Activated CD4-positive, alpha-beta T cell treated with anti-CD3 and anti-CD28 coated beads for 24 hours (primary cell): ENCODE measurements at regions not wholly inside any gene's neighbourhood (a gene's known extent, or its start where the extent isn't known, plus 50 kb on each side); places are given as distances from the start of the nearest gene placed in this dataset.

Experiments
- DNase-seq, 2 donors: peaks; one replicate each; pipeline ENCODE4 v3.0.0-alpha.2; 2020; ENCODE audit warnings: low read depth in 2 of 2

DNA sequence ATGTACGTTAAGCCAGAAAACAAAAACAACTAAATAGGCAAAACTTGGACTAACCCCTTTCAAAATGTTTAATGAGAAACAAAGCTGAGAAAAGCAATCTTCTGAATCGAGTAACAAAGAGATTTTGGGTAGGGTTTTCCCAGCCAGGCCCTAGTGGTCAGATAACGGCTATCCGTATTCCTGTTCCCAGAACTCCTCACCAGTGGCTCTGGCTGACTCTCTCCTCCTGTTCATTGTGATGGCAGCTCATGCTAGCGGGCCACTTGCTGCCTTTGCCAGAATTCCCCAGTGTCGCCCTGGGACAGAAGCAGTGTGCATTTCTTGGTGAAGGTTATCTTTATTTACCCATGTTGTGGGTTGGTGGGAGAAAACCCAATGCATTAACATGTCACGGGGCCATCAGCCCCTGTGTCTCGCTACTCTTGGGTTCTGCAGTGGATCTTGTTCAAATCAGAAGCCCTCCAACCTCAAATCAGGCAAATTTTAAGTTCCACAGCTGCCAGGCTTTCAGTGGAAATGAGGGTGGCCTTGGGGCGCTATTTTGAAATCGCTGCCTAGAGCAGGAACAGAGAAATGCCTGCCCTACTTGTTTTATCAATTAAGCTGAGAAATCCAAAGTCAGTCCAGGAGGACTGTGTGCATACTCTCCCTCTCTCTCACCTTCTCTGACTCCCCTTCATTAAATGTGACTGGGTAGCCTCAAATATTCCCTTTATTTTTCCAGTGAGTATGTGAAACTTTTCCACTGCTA lies 164.5 kb upstream of the NPVF start:
- DNase-seq, result no peak

GRCh38 chr7:25395976-25396375 lies 167.7 kb upstream of the NPVF start:
- DNase-seq, result no peak

DNA sequence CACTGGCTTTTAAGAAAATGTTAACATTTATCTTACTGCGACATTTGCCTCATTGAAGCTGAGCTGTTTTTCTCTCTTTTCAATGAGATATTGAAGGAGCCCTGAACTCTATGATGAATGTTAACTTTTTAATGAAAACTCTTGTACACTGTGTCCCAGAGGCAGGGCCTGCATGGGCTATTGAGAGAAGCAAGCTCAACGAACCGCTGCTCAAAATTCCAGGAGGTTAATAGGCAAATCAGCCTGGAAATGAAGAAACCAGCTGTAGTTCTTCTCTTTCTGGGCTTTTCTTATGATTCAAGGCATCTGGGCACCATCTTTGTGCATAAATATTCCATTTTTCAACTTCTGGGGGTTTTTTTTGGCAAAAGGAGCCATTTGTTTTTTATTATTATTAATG lies 168.4 kb upstream of the NPVF start:
- DNase-seq, result no peak

DNA sequence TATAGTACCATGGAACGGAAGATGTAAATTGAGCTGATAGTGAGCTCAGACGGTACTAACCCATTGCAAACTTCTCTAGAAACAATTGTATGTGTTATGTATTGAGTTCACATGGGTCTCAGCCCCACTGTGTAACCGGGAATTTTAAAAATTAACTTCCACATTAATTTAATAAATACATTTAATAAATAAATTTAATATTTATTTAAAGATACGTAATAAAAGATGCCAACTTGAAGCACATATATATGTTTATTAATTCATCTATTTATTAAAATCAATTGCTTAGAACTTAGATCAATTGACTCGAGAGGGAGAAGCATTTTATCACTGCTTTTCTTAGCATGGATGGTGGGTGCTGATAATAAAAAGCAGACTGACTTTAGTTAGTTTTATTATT lies 170.1 kb upstream of the NPVF start:
- no peak for DNase-seq

DNA sequence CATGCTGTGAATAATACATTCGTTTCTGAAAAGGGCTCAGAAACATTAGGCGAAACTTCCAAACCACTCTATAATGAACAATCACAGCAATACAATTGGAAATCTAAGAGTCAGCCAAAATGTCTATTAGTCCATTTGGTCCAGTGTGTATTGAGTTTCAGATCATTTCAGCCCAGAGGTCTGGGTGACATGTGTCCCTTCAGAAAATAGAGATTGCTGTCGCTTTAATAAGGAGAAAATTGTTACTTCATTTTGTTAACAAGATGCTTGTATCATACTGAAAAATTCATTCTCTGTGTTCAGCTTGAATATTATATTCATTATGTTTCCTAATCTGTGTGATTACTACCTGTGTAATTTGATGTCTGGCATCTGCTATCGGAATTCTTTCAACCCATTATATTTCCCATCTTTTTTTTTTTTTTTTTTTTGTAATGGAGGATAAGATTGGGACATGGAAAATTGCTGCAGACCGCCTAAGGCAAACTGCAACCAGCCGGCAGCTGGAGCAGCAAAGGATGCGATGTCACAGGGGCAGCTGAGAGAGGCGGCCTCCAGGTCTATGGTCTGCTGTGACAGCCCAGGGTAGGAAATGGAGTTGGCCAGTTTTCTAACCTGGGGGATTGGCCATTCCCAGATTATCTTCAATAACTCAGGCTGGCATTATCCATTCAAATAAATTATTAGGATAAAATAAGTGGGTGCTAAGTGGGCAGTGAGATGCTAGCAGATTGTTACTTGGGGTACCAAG lies 170.9 kb upstream of the NPVF start:
- DNase-seq, result no peak

GRCh38 chr7:25402532-25402931 lies 174.2 kb upstream of the NPVF start:
- DNase-seq, result no peak

DNA sequence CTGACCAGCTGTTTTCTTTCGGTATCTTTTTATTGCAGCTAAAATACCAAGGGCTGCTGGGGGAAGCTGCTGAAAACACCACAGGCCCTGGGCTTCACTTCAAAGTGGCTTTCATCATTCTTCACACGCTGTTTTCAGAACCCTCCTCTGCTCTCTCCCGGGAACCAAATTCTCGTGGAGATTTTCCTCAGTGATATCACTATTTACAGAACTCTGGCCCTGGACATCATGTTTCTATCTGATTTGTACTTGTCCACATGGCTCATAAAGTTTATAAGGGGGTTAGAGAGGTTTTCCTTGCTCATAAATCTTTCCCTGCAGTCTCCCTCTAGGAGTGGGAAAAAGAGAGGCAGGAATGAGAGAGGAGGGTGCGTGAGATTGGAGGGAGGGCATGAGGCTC lies 177.4 kb upstream of the NPVF start:
- no peak for DNase-seq

GRCh38 chr7:25407053-25407452 lies 178.8 kb upstream of the NPVF start:
- no peak for DNase-seq

DNA sequence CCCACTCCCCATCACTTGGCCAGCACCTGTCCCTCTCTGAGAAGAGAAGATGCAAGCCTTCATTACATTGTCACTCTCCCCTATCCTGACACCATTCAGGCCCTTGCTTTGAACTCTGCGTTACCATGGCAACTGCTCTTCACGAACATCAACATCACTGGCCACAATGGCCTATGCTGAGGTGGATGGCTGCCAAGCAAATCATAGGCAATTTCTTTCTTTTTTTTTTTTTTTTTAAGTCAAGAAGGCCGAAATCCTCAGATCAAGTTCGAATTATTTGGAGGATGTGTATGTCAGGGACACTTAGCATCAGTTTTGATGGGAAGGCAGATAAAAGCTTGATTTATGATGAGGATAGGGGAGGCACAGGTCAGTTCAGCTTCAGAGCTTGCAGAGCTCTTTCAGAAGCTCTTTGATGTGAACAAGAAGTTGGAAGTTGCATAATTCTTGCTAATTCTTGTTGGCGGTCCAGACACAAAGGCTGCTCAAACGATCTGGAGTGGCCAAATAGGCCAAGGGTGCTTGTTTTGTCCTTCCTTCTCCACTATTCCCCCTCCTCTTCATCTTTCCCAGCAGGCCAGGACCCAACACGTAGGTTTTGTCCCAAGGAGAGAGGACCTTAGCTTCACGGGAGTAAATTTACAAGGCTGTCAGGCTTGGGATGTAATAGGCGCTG lies 179.9 kb upstream of the NPVF start:
- DNase-seq, result no peak

DNA sequence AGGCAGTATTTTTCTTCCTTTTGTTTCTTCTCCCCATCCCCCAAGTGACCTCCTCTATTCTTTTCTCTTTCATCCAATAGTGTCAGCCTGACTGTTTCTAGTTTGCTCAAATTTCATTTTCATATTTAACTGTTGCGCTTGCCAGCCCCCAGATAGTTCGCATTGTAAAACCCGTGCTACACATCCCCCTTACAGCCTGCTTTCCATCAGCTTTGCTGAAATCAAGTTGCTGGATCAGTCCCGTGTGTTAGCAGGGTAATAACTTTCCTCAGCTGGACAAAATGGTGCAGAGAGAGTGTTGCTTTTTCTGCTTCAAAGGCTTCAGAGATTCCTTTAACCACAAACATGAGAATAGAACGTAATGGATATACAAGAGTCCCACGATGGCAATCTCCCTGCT lies 180.6 kb upstream of the NPVF start:
- no peak for DNase-seq

DNA sequence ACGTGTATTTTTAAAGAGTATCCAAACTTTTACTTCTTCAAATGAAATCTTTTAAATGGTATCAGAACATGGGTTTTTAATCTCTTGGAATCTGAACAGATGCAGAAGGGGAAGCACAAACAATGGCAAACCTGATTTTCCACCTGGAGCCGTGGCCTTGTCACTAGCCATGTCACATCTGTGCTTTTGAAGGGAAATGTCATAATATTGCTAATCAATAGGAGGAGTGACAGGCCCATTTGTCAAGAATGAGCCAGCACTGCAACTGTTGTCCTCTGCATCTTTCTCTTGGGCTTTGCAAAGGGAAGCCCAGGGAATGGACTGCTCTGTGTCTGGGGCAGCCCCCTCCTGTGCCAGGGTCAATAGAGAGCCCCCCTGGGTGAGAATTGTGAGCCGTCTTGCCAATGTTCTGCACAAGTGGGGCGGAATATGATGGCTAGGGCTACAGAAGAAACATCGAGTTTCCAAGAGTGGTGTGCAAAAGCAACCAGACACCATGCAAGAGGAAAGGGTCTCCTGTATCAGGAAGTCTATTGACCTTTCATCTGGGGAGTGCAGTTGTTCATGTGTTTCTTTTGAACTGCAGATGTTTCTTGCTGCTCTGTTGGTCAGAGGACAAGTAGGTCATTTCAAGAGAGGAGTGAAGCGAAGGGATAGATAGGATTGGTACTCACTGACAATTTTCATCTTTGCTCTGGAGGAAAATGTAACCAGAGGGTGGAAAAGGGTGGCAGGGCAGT lies 181.8 kb upstream of the NPVF start:
- no peak for DNase-seq

- no peak for DNase-seq
Observed at GRCh38 chr7:25420771-25421170, 192.5 kb upstream of the NPVF start.

- DNase-seq, result no peak
Observed at GRCh38 chr7:25424113-25424512, 195.8 kb upstream of the NPVF start.

DNA sequence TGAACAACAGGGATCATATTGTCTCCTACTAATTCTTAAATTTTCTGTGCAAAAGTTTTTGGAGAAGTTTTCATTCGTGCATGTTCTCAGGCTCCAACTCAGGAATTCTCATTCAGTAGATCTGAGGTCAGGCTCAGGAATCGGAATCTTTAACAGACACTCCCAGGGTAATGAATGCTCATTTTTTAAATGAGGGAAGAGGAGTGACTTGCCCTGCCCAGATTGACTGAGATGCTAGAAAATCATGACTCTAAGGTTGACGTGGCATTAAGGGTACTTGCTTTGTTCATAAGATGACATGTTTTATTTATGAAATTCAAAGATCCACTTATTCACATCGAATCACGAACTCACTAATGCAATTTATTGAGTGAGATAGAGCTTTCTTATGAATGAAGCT lies 196.6 kb upstream of the NPVF start:
- DNase-seq, result no peak

DNA sequence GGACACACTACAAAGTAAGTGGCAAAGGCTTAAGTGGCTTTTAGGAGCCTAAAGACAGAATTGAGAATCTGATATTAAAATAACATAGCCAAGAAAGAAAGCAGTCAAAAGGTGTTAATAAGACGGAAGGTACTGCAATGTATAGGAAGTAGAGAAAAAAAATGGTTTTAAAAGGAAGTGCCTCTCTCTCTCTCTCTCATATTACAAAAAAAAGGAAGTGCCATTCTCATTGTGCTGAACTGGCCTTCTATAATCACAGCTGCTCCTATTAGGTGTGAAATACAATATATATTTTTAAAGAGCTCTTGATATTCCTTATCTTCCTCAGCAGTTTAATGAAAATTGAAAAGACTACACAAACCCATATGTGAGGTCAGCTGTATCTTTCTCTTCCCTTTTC lies 199.4 kb upstream of the NPVF start:
- DNase-seq, result no peak

GRCh38 chr7:25429731-25430130 lies 201.4 kb upstream of the NPVF start:
- DNase-seq, result no peak

DNA sequence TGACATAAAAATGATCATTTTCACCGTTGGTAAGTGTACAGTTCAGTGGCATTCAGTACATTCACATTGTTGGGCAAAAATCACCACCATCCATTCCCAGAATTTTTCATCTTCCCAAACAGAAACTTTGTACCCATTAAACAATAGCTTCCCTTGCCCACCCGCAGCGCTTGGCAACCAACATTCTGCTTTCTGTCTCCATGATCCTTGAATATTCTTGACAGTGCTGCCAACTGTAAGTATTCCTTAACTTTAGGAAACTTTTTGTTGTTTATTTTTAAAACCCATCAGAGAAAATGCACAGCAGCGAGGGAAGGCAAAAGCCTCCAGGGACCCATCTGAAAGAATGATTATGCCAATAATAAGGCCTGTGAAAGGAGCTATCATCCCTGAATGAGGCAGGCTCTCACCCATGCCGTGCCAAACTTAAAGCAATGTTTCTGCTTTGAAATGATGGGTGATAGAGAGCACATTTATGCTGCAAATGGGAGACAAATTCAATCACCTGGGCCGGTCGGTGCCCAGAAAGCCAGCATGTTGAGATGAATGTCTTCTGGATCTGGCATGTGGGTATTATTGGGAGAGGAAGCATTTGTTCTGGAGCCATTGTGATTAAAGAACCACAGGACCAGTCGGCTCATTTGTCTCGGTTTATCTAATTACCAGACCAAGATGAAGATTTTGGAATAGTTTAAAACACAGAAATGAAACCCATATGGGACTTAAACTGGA lies 202.1 kb upstream of the NPVF start:
- DNase-seq, result no peak

GRCh38 chr7:25431956-25432450 lies 203.7 kb upstream of the NPVF start:
- DNase-seq, result no peak

DNA sequence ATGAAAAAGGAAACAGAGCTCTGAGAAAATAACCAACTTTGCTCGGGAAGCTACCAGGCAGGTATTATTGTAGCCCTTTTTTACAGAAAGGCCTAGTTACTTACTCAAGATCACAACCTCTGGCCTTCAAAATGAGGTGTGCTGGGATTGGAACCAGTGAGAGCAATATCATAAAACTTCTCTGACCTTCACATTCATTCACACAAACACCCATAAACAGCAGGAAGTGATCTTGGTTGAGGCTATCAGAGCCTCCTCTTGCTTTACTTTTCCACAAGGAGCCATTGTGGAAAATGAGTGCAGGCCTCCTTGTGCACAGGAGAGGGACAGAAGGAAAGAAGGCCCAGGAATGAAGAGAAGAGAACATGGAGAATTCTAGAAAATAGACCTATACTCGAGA lies 204.5 kb upstream of the NPVF start:
- DNase-seq, result no peak

DNA sequence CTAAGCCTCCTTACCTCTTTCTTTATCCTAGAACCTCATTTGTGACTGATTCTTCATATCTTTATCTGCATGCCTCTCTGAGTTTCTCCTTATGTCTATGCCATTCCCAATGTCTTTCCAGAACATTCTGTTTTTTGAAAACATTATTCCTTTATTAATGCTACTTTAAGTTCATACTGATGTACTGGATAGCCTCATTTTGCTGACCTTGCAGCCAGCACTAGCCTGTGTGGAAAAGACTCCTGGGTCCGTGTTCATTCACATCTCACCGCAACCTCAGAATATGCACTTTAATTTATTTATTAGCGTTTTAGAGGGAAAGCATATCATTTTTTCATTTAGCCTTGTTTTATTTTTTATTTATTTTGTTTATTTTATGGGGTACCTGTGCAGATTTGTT lies 208.1 kb upstream of the NPVF start:
- no peak for DNase-seq

DNA sequence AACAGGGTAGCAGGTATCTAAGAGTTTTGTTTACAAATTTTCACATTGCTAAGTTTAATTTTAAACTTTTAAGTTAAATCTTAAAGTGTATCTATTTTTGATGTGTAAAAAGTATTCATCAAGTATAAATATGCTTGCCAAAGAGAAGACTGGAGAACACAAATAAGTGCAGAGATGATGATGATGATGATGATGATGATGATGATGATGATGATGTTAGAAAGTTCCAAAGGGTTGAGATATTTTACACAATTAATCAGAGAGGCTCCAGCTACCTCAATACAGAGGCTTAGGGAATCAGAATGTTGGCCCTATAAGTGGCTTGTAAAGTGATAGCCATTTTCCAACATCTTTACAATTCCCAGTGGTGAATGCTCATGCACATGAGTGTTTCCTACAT lies 209.0 kb upstream of the NPVF start:
- no peak for DNase-seq
